GM12891 (cell line): ENCODE measurements at regions not wholly inside any gene's neighbourhood (a gene's known extent, or its start where the extent isn't known, plus 50 kb on each side); places are given as distances from the start of the nearest gene placed in this dataset.

ENCODE experiments used
- PAX5 ChIP-seq: IDR thresholded peaks from 2 replicates; pipeline ENCODE4 v1.6.1; 2011; ENCODE audit warnings: low read length, moderate library complexity, mild to moderate bottlenecking; ENCODE audit not compliant: insufficient read depth, severe bottlenecking
- POLR2A ChIP-seq: IDR thresholded peaks from 2 replicates; pipeline ENCODE4 v1.6.1; 2011; ENCODE audit warnings: low read depth, low read length, control low read depth
- POLR2AphosphoS5 ChIP-seq: IDR thresholded peaks from 2 replicates; pipeline ENCODE4 v1.6.1; 2011; ENCODE audit warnings: low read depth, low read length, control low read depth
- POU2F2 ChIP-seq: IDR thresholded peaks from 2 replicates; pipeline ENCODE4 v1.6.1; 2011; ENCODE audit warnings: low read depth, mild to moderate bottlenecking, control low read depth, low read length, moderate library complexity
- SPI1 ChIP-seq: IDR thresholded peaks from 2 replicates; pipeline ENCODE4 v1.6.1; 2011; ENCODE audit warnings: low read depth, low read length, control low read depth
- TAF1 ChIP-seq: IDR thresholded peaks from 2 replicates; pipeline ENCODE4 v1.6.1; 2011; ENCODE audit warnings: low read depth, low read length, control low read depth

DNA sequence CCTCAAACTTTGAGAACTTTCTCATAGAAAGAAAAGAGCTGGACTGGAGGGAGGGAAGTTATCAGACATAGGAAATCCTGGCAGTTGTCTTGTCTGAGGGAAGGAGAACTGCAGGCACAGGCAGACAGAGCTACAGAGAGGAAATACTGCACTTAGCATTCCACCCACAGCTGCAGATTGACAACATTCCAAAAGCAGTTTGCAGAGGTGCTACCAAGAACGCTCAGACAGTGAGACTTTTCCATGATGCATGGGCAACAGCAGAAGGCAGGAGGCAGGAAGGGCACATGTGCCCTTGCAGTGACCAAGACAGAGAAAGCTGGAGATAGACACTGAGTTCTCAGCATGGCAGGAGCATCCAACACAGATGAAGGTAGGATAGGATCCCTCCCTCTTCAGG is 327.5 kb upstream of the ZNF462 start:
- no peak for TF ChIP-seq POLR2A
- TF ChIP-seq POLR2AphosphoS5: no peak
- no peak for TF ChIP-seq POU2F2
- no peak for TF ChIP-seq TAF1
- TF ChIP-seq PAX5: no peak
- TF ChIP-seq SPI1: no peak
